ENCODE measurements at regions not wholly inside any gene's neighbourhood (a gene's known extent, or its start where the extent isn't known, plus 50 kb on each side); places are given as distances from the start of the nearest gene placed in this dataset.

GRCh38 chr5:164265566-164265965 lies 760.1 kb downstream of the MAT2B start:
- Histone ChIP-seq H3K4me1 (ENCODE audit: control insufficient read depth in 2 of 2, insufficient read depth in 2 of 2, low read length in 2 of 2) (no peaks in the 10 kb centered on the region), H3K36me3 (replicated peaks in 1 of 2; ENCODE audit: control extremely low read depth in 1 of 2, control insufficient read depth in 1 of 2, extremely low read depth in 1 of 2, insufficient read depth in 2 of 2, low read length in 1 of 2) (no peaks in the 10 kb centered on the region), H3K79me2 (ENCODE audit: control insufficient read depth, insufficient read depth, low read length) (no peaks in the 10 kb centered on the region), H3K9me3 (ENCODE audit: control extremely low read depth in 1 of 3, control insufficient read depth in 2 of 3, insufficient read depth in 1 of 3, low read length in 2 of 3) (no peaks in the 10 kb centered on the region), H3K4me3 (ENCODE audit: control extremely low read depth in 1 of 5, extremely low read depth in 1 of 5, insufficient read depth in 1 of 5, low read depth in 2 of 5, low read length in 4 of 5) (no peak overlapping the region), H4K20me1 (ENCODE audit: control insufficient read depth, insufficient read depth, low read length, poor library complexity, severe bottlenecking) (no peaks in the 10 kb centered on the region), H3K27me3 (replicated peaks in 1 of 4; ENCODE audit: control extremely low read depth in 1 of 4, control insufficient read depth in 3 of 4, insufficient read depth in 4 of 4, low read length in 3 of 4) (no peaks in the 10 kb centered on the region), H3K27ac (ENCODE audit: low read length in 2 of 2) (no peak overlapping the region), H3K4me2 (replicated peaks; ENCODE audit: low read depth, low read length, poor library complexity, severe bottlenecking) (no peak overlapping the region), H2AFZ (ENCODE audit: insufficient read depth, low read depth, low read length, poor library complexity, severe bottlenecking) (no peak overlapping the region), H3K9ac (ENCODE audit: low read length) (no peak overlapping the region)
- WGBS (ENCODE audit: insufficient coverage), result 80% methylated on average over 1 of the region's 1 CpG
- intact Hi-C loops (cut with micrococcal nuclease), result no loop called here
- TF ChIP-seq EZH2 (IDR thresholded peaks at IDR 0.05; ENCODE audit: borderline replicate concordance, insufficient read depth, low read depth, low read length, poor library complexity, severe bottlenecking), result no peak
- TF ChIP-seq CTCF (IDR thresholded peaks at IDR 0.05), result no peak
- H3K4me1 Mint-ChIP-seq, result no peaks in the 10 kb centered on the region
- no peak for ATAC-seq (ENCODE audit: low read depth)
- no peak for DNase-seq
- H3K27ac Mint-ChIP-seq, result no peak overlapping the region
- H3K4me3 Mint-ChIP-seq, result no peak overlapping the region
- H3K9me3 Mint-ChIP-seq (ENCODE audit: insufficient read depth), result no peaks in the 10 kb centered on the region
- H3K27me3 Mint-ChIP-seq, result peaks cover 7% of the 10 kb centered on the region
- ChIA-PET CTCF (interaction anchor here (0.8 kb wide), 1 partner anchor 13 kb away, joined by 3 read pairs; no protein-coding TSS in a partner anchor), POLR2A (no interaction called here)

GRCh38 chr5:164266571-164266970 lies 761.2 kb downstream of the MAT2B start:
- Histone ChIP-seq H3K4me3 (ENCODE audit: control extremely low read depth in 1 of 5, extremely low read depth in 1 of 5, insufficient read depth in 1 of 5, low read depth in 2 of 5, low read length in 4 of 5) (no peak overlapping the region), H3K9me3 (ENCODE audit: control extremely low read depth in 1 of 3, control insufficient read depth in 2 of 3, insufficient read depth in 1 of 3, low read length in 2 of 3) (no peaks in the 10 kb centered on the region), H4K20me1 (ENCODE audit: control insufficient read depth, insufficient read depth, low read length, poor library complexity, severe bottlenecking) (no peaks in the 10 kb centered on the region), H3K36me3 (replicated peaks in 1 of 2; ENCODE audit: control extremely low read depth in 1 of 2, control insufficient read depth in 1 of 2, extremely low read depth in 1 of 2, insufficient read depth in 2 of 2, low read length in 1 of 2) (no peaks in the 10 kb centered on the region), H3K27ac (ENCODE audit: low read length in 2 of 2) (no peak overlapping the region), H3K79me2 (ENCODE audit: control insufficient read depth, insufficient read depth, low read length) (no peaks in the 10 kb centered on the region), H3K27me3 (replicated peaks in 1 of 4; ENCODE audit: control extremely low read depth in 1 of 4, control insufficient read depth in 3 of 4, insufficient read depth in 4 of 4, low read length in 3 of 4) (no peaks in the 10 kb centered on the region), H3K4me1 (ENCODE audit: control insufficient read depth in 2 of 2, insufficient read depth in 2 of 2, low read length in 2 of 2) (no peaks in the 10 kb centered on the region), H3K4me2 (replicated peaks; ENCODE audit: low read depth, low read length, poor library complexity, severe bottlenecking) (no peak overlapping the region), H3K9ac (ENCODE audit: low read length) (no peak overlapping the region), H2AFZ (ENCODE audit: insufficient read depth, low read depth, low read length, poor library complexity, severe bottlenecking) (no peak overlapping the region)
- POLR2A ChIA-PET, result no interaction called here
- intact Hi-C loops (cut with micrococcal nuclease), result no loop called here
- DNase-seq, result no peak
- no peak for ATAC-seq (ENCODE audit: low read depth)
- no peaks in the 10 kb centered on the region for H3K9me3 Mint-ChIP-seq (ENCODE audit: insufficient read depth)
- H3K4me3 Mint-ChIP-seq, result no peak overlapping the region
- no peak for TF ChIP-seq CTCF (IDR thresholded peaks at IDR 0.05)
- no peak for TF ChIP-seq EZH2 (IDR thresholded peaks at IDR 0.05; ENCODE audit: borderline replicate concordance, insufficient read depth, low read depth, low read length, poor library complexity, severe bottlenecking)
- peaks cover 7% of the 10 kb centered on the region for H3K27me3 Mint-ChIP-seq
- no peak overlapping the region for H3K27ac Mint-ChIP-seq
- H3K4me1 Mint-ChIP-seq, result no peaks in the 10 kb centered on the region
- no CpG with 5 or more reads among the region's 2 CpGs for WGBS (ENCODE audit: insufficient coverage)
- CTCF ChIA-PET, result no interaction called here
